Epithelial cell of esophagus (primary cell): ENCODE measurements at regions not wholly inside any gene's neighbourhood (a gene's known extent, or its start where the extent isn't known, plus 50 kb on each side); places are given as distances from the start of the nearest gene placed in this dataset.

Experiments used
- DNase-seq: peaks from one replicate; pipeline ENCODE4 v3.0.0; 2010; ENCODE audit warnings: low read depth
- H3K4me3 ChIP-seq: 2 replicates; pipeline ENCODE4 v1.5.1; 2011; ENCODE audit warnings: mild to moderate bottlenecking, low read length, control low read depth
- CTCF ChIP-seq: IDR thresholded peaks from 2 replicates; pipeline ENCODE4 v1.5.1; 2011; ENCODE audit warnings: low read depth, mild to moderate bottlenecking, low read length, control low read depth, inconsistent platforms; ENCODE audit not compliant: insufficient read depth; ENCODE audit errors: missing control alignments

GRCh38 chr6:102407886-102408741, 1014.6 kb downstream of the GRIK2 start:
- peak; percentile 65 for DNase-seq
- no peak overlapping the region for H3K4me3 ChIP-seq
- TF ChIP-seq CTCF: no peak

GRCh38 chr6:102405860-102406259, 1012.4 kb downstream of the GRIK2 start:
- no peak for DNase-seq
- H3K4me3 ChIP-seq: no peak overlapping the region
- no peak for TF ChIP-seq CTCF

- no peak overlapping the region for H3K4me3 ChIP-seq
- DNase-seq: no peak
- no peak for TF ChIP-seq CTCF
Observed at GRCh38 chr6:102402635-102403329, 1009.3 kb downstream of the GRIK2 start.

GRCh38 chr6:102398788-102399390, 1005.4 kb downstream of the GRIK2 start:
- H3K4me3 ChIP-seq: no peak overlapping the region
- DNase-seq: peak; percentile 58
- no peak for TF ChIP-seq CTCF

- TF ChIP-seq CTCF: no peak
- H3K4me3 ChIP-seq: no peak overlapping the region
- DNase-seq: no peak
Observed at GRCh38 chr6:102390541-102390940, 997.0 kb downstream of the GRIK2 start.

GRCh38 chr6:102389994-102390393, 996.5 kb downstream of the GRIK2 start:
- no peak for DNase-seq
- no peak overlapping the region for H3K4me3 ChIP-seq
- TF ChIP-seq CTCF: no peak
